VCaP (cell line): ENCODE measurements at regions not wholly inside any gene's neighbourhood (a gene's known extent, or its start where the extent isn't known, plus 50 kb on each side); places are given as distances from the start of the nearest gene placed in this dataset.
"Not testable (repeated sequence)": the region's sequence is repeated elsewhere in the genome, so short reads cannot be mapped to it uniquely, and the experiment has no call there.

Source experiments
- H3K27ac ChIP-seq: fragments of 450-650 bp; 2 replicates; pipeline ENCODE4 v1.5.1; 2017
- CTCF ChIP-seq: fragments of 450-650 bp; conservative IDR thresholded peaks from 2 replicates; pipeline ENCODE4 v1.5.1; 2017; ENCODE audit warnings: mild to moderate bottlenecking, moderate library complexity

- TF ChIP-seq CTCF: no peak
Measured at GRCh38 chr12:60529723-60530122, 933.9 kb downstream of the SLC16A7 start.

GRCh38 chr12:60535363-60535762, 939.5 kb downstream of the SLC16A7 start:
- no peak for TF ChIP-seq CTCF
- H3K27ac ChIP-seq: peak overlapping the region; percentile 17; the same call in 1 of the 2 replicates

More at GRCh38 chr12:60529723-60530122, 933.9 kb downstream of the SLC16A7 start:
- no peak overlapping the region for H3K27ac ChIP-seq

GRCh38 chr12:60539592-60539991, 943.8 kb downstream of the SLC16A7 start:
- no peak for TF ChIP-seq CTCF
- H3K27ac ChIP-seq: no peak overlapping the region

GRCh38 chr12:60568914-60569313, 973.1 kb downstream of the SLC16A7 start:
- TF ChIP-seq CTCF: no peak
- H3K27ac ChIP-seq: peak overlapping the region; percentile 29; the same call in 1 of the 2 replicates

- no peak for TF ChIP-seq CTCF
- H3K27ac ChIP-seq: no peak overlapping the region
Measured at GRCh38 chr12:60577607-60578006, 981.8 kb downstream of the SLC16A7 start.

GRCh38 chr12:60587664-60588063, 991.8 kb downstream of the SLC16A7 start:
- not testable (repeated sequence) for H3K27ac ChIP-seq

GRCh38 chr12:60594035-60594711, 998.3 kb downstream of the SLC16A7 start:
- no peak for TF ChIP-seq CTCF

GRCh38 chr12:60602601-60603000, 1006.8 kb downstream of the SLC16A7 start:
- TF ChIP-seq CTCF: no peak
- H3K27ac ChIP-seq: no peak overlapping the region

More at GRCh38 chr12:60594035-60594711, 998.3 kb downstream of the SLC16A7 start:
- H3K27ac ChIP-seq: no peak overlapping the region

GRCh38 chr12:60603475-60603874, 1007.6 kb downstream of the SLC16A7 start:
- H3K27ac ChIP-seq: not testable (repeated sequence)
